ENCODE measurements at regions not wholly inside any gene's neighbourhood (a gene's known extent, or its start where the extent isn't known, plus 50 kb on each side); places are given as distances from the start of the nearest gene placed in this dataset.
A peak's percentile ranks its signal among the peaks of the same experiment; 100 is the strongest.

GRCh38 chr12:107984973-107985372 lies 144.1 kb upstream of the WSCD2 start:
- DNase-seq: no peak
- H3K4me1 ChIP-seq (ENCODE audit: control insufficient read depth in 2 of 3, insufficient read depth in 2 of 3, low read depth in 1 of 3, low read length in 3 of 3): no peaks in the 10 kb centered on the region
- TF ChIP-seq CTCF (IDR thresholded peaks at IDR 0.05; ENCODE audit: borderline replicate concordance, extremely low read depth, insufficient read depth): no peak
- intact Hi-C loops (cut with DNase I): no loop called here
- no peaks in the 10 kb centered on the region for H3K27me3 ChIP-seq (ENCODE audit: control insufficient read depth, insufficient read depth, low read length)
- H3K36me3 ChIP-seq (ENCODE audit: control insufficient read depth in 2 of 3, insufficient read depth in 3 of 3, low read length in 3 of 3): no peaks in the 10 kb centered on the region
- no peak overlapping the region for H3K4me3 ChIP-seq (ENCODE audit: low read length in 3 of 3)
- no peak overlapping the region for H3K9ac ChIP-seq (ENCODE audit: low read length in 3 of 3)
- H3K9me3 ChIP-seq (ENCODE audit: control insufficient read depth in 2 of 3, insufficient read depth in 1 of 3, low read length in 3 of 3): no peaks in the 10 kb centered on the region
- FAIRE-seq: no peak
- no peak overlapping the region for H3K27ac ChIP-seq (ENCODE audit: low read depth in 2 of 2, low read length in 2 of 2)

- Histone ChIP-seq H3K36me3 (ENCODE audit: control insufficient read depth in 2 of 3, insufficient read depth in 3 of 3, low read length in 3 of 3) (no peaks in the 10 kb centered on the region), H3K27me3 (ENCODE audit: control insufficient read depth, insufficient read depth, low read length) (no peaks in the 10 kb centered on the region), H3K4me1 (ENCODE audit: control insufficient read depth in 2 of 3, insufficient read depth in 2 of 3, low read depth in 1 of 3, low read length in 3 of 3) (no peaks in the 10 kb centered on the region), H3K27ac (ENCODE audit: low read depth in 2 of 2, low read length in 2 of 2) (no peak overlapping the region), H3K9me3 (ENCODE audit: control insufficient read depth in 2 of 3, insufficient read depth in 1 of 3, low read length in 3 of 3) (no peaks in the 10 kb centered on the region), H3K9ac (ENCODE audit: low read length in 3 of 3) (no peak overlapping the region), H3K4me3 (ENCODE audit: low read length in 3 of 3) (no peak overlapping the region)
- intact Hi-C loops (cut with DNase I): no loop called here
- FAIRE-seq (no peak), DNase-seq (no peak)
- no peak for TF ChIP-seq CTCF (IDR thresholded peaks at IDR 0.05; ENCODE audit: borderline replicate concordance, extremely low read depth, insufficient read depth)
Measured at GRCh38 chr12:107986183-107986582, 142.9 kb upstream of the WSCD2 start.

- no peak for FAIRE-seq
- peak; percentile 66 for TF ChIP-seq CTCF (IDR thresholded peaks at IDR 0.05; ENCODE audit: borderline replicate concordance, extremely low read depth, insufficient read depth)
Measured at GRCh38 chr12:107990325-107990724, 138.8 kb upstream of the WSCD2 start.

GRCh38 chr12:107992029-107992428 lies 137.1 kb upstream of the WSCD2 start:
- Histone ChIP-seq H3K9ac (ENCODE audit: low read length in 3 of 3) (no peak overlapping the region), H3K27ac (ENCODE audit: low read depth in 2 of 2, low read length in 2 of 2) (no peak overlapping the region), H3K9me3 (ENCODE audit: control insufficient read depth in 2 of 3, insufficient read depth in 1 of 3, low read length in 3 of 3) (no peaks in the 10 kb centered on the region), H3K4me1 (ENCODE audit: control insufficient read depth in 2 of 3, insufficient read depth in 2 of 3, low read depth in 1 of 3, low read length in 3 of 3) (no peaks in the 10 kb centered on the region), H3K4me3 (ENCODE audit: low read length in 3 of 3) (no peak overlapping the region), H3K36me3 (ENCODE audit: control insufficient read depth in 2 of 3, insufficient read depth in 3 of 3, low read length in 3 of 3) (no peaks in the 10 kb centered on the region), H3K27me3 (ENCODE audit: control insufficient read depth, insufficient read depth, low read length) (no peaks in the 10 kb centered on the region)
- TF ChIP-seq CTCF (IDR thresholded peaks at IDR 0.05; ENCODE audit: borderline replicate concordance, extremely low read depth, insufficient read depth): no peak
- intact Hi-C loops (cut with DNase I): no loop called here
- FAIRE-seq (no peak), DNase-seq (no peak)

More at GRCh38 chr12:107990325-107990724, 138.8 kb upstream of the WSCD2 start:
- intact Hi-C loops (cut with DNase I): no loop called here
- peak in 4 of 5 donors; percentile 45 to 72 (median 54) for DNase-seq
- no peaks in the 10 kb centered on the region for H3K9me3 ChIP-seq (ENCODE audit: control insufficient read depth in 2 of 3, insufficient read depth in 1 of 3, low read length in 3 of 3)
- H3K4me1 ChIP-seq (ENCODE audit: control insufficient read depth in 2 of 3, insufficient read depth in 2 of 3, low read depth in 1 of 3, low read length in 3 of 3): no peaks in the 10 kb centered on the region
- H3K36me3 ChIP-seq (ENCODE audit: control insufficient read depth in 2 of 3, insufficient read depth in 3 of 3, low read length in 3 of 3): no peaks in the 10 kb centered on the region
- no peak overlapping the region for H3K9ac ChIP-seq (ENCODE audit: low read length in 3 of 3)
- H3K27me3 ChIP-seq (ENCODE audit: control insufficient read depth, insufficient read depth, low read length): no peaks in the 10 kb centered on the region
- no peak overlapping the region for H3K27ac ChIP-seq (ENCODE audit: low read depth in 2 of 2, low read length in 2 of 2)
- no peak overlapping the region for H3K4me3 ChIP-seq (ENCODE audit: low read length in 3 of 3)

Measured in kidney (tissue), 13 donors.